Mesenchymal stem cell (in vitro differentiated cells and primary cell): ENCODE measurements at regions not wholly inside any gene's neighbourhood (a gene's known extent, or its start where the extent isn't known, plus 50 kb on each side); places are given as distances from the start of the nearest gene placed in this dataset.

Experiments used
- DNase-seq: peaks from one replicate; pipeline ENCODE4 v3.0.0-alpha.2; 2013
- H2AFZ ChIP-seq: one replicate; pipeline ENCODE4 v1.6.1; 2013; ENCODE audit warnings: low read depth, mild to moderate bottlenecking, control low read depth, inconsistent platforms, low read length, moderate library complexity
- H2AK5ac ChIP-seq: 2 replicates; pipeline ENCODE4 v1.6.1; 2013; ENCODE audit warnings: low read length, moderate library complexity, mild to moderate bottlenecking, inconsistent platforms; ENCODE audit not compliant: severe bottlenecking
- H2BK120ac ChIP-seq: one replicate; pipeline ENCODE4 v1.6.1; 2013; ENCODE audit warnings: low read depth, mild to moderate bottlenecking, inconsistent platforms, low read length, moderate library complexity
- H2BK12ac ChIP-seq, 2 experiments: one replicate each; pipeline ENCODE4 v1.6.1; 2013; ENCODE audit warnings: inconsistent platforms in 2 of 2, low read length in 2 of 2, mild to moderate bottlenecking in 2 of 2, moderate library complexity in 2 of 2, control low read depth in 1 of 2
- H2BK15ac ChIP-seq: one replicate; pipeline ENCODE4 v1.6.1; 2013; ENCODE audit warnings: mild to moderate bottlenecking, low read depth, inconsistent platforms; ENCODE audit not compliant: poor library complexity, severe bottlenecking
- H2BK5ac ChIP-seq: 2 replicates; pipeline ENCODE4 v1.6.1; 2013; ENCODE audit warnings: low read depth, mild to moderate bottlenecking, low read length, control low read depth, inconsistent platforms; ENCODE audit not compliant: poor library complexity, severe bottlenecking
- H3K14ac ChIP-seq, 2 experiments: one replicate each; pipeline ENCODE4 v1.6.1; 2013; ENCODE audit warnings: inconsistent platforms in 2 of 2, low read length in 2 of 2, control low read depth in 1 of 2, mild to moderate bottlenecking in 1 of 2, moderate library complexity in 1 of 2
- H3K18ac ChIP-seq, 2 experiments: one replicate each; pipeline ENCODE4 v1.6.1; 2013; ENCODE audit warnings: inconsistent platforms in 2 of 2, low read length in 2 of 2, control low read depth in 1 of 2, low read depth in 1 of 2, mild to moderate bottlenecking in 1 of 2
- H3K23ac ChIP-seq, 2 experiments: one replicate each; pipeline ENCODE4 v1.6.1; 2013; ENCODE audit warnings: inconsistent platforms in 2 of 2, low read length in 2 of 2, mild to moderate bottlenecking in 2 of 2, moderate library complexity in 2 of 2, control low read depth in 1 of 2
- H3K27ac ChIP-seq: 2 replicates; pipeline ENCODE4 v1.5.1; 2013; ENCODE audit warnings: mild to moderate bottlenecking, moderate library complexity, low read length, control low read depth, inconsistent platforms; ENCODE audit not compliant: poor library complexity, severe bottlenecking
- H3K27me3 ChIP-seq, 2 experiments: 2 replicates each; pipeline versions ENCODE4 v1.6.1 to v1.7.0; 2013; ENCODE audit warnings: low read length in 2 of 2, mild to moderate bottlenecking in 2 of 2, moderate library complexity in 2 of 2, control low read depth in 1 of 2, inconsistent platforms in 1 of 2; ENCODE audit not compliant: control insufficient read depth in 1 of 2, insufficient read depth in 1 of 2
- H3K36me3 ChIP-seq, 2 experiments: 2 replicates each; pipeline versions ENCODE4 v1.6.1 to v1.7.0; 2013; ENCODE audit warnings: low read length in 2 of 2, control low read depth in 1 of 2, inconsistent platforms in 1 of 2, low read depth in 1 of 2, mild to moderate bottlenecking in 1 of 2; ENCODE audit not compliant: insufficient read depth in 2 of 2, control insufficient read depth in 1 of 2
- H3K4ac ChIP-seq, 2 experiments: one replicate each; pipeline ENCODE4 v1.6.1; 2013; ENCODE audit warnings: inconsistent platforms in 2 of 2, low read length in 2 of 2, mild to moderate bottlenecking in 2 of 2, moderate library complexity in 2 of 2, control low read depth in 1 of 2, low read depth in 1 of 2
- H3K4me1 ChIP-seq: 2 replicates; pipeline ENCODE4 v1.6.1; 2013; ENCODE audit warnings: low read depth, low read length, control low read depth; ENCODE audit not compliant: control insufficient read depth, insufficient read depth
- H3K4me2 ChIP-seq: 2 replicates; pipeline ENCODE4 v1.6.1; 2013; ENCODE audit warnings: low read length, mild to moderate bottlenecking, inconsistent platforms; ENCODE audit not compliant: poor library complexity, severe bottlenecking
- H3K4me3 ChIP-seq, 2 experiments: 2 replicates each; pipeline versions ENCODE4 v1.5.1 to v1.7.0; 2013; ENCODE audit warnings: low read length in 2 of 2, mild to moderate bottlenecking in 2 of 2, control low read depth in 1 of 2, low read depth in 1 of 2; ENCODE audit not compliant: insufficient read depth in 1 of 2
- H3K79me1 ChIP-seq: replicated peaks from 2 replicates; pipeline ENCODE4 v1.6.1; 2013; ENCODE audit warnings: mild to moderate bottlenecking, control low read depth, low read length, inconsistent platforms; ENCODE audit not compliant: poor library complexity, severe bottlenecking
- H3K9ac ChIP-seq: 2 replicates; pipeline ENCODE4 v1.7.0; 2013; ENCODE audit warnings: mild to moderate bottlenecking, low read length, moderate library complexity
- H3K9me3 ChIP-seq: 2 replicates; pipeline ENCODE4 v1.7.0; 2013; ENCODE audit warnings: mild to moderate bottlenecking, low read length; ENCODE audit not compliant: control insufficient read depth
- H4K8ac ChIP-seq: one replicate; pipeline ENCODE4 v1.6.1; 2013; ENCODE audit warnings: inconsistent platforms, mild to moderate bottlenecking, low read length, moderate library complexity
- H4K91ac ChIP-seq: one replicate; pipeline ENCODE4 v1.6.1; 2013; ENCODE audit warnings: mild to moderate bottlenecking, low read length, inconsistent platforms
- WGBS: methylation state at CpG from one replicate; pipeline ENCODE4 v1.1.7; 2013; ENCODE audit warnings: mixed read lengths; 5-methylcytosine and 5-hydroxymethylcytosine counted together

GRCh38 chr2:196224756-196225155, 53.4 kb upstream of the STK17B start:
- Histone ChIP-seq H3K4me1 (no peaks in the 10 kb centered on the region), H3K9ac (no peak overlapping the region), H2BK15ac (no peak overlapping the region), H4K8ac (no peak overlapping the region), H3K4ac (peak overlapping the region in 1 of 2 experiments; percentile 33), H3K27ac (no peak overlapping the region), H4K91ac (no peak overlapping the region), H3K23ac (no peak overlapping the region), H3K18ac (no peak overlapping the region), H2BK12ac (no peak overlapping the region), H3K4me2 (no peak overlapping the region), H2BK5ac (no peak overlapping the region), H2AFZ (no peak overlapping the region), H3K14ac (no peak overlapping the region), H3K79me1 (no peaks in the 10 kb centered on the region), H3K36me3 (peaks cover 0 to 6% of the 10 kb centered on the region in 2 experiments), H3K4me3 (no peak overlapping the region), H3K27me3 (no peaks in the 10 kb centered on the region), H3K9me3 (no peaks in the 10 kb centered on the region), H2AK5ac (no peak overlapping the region), H2BK120ac (no peak overlapping the region)
- no peak for DNase-seq
- 100% methylated on average over 3 of the region's 3 CpGs for WGBS

DNA sequence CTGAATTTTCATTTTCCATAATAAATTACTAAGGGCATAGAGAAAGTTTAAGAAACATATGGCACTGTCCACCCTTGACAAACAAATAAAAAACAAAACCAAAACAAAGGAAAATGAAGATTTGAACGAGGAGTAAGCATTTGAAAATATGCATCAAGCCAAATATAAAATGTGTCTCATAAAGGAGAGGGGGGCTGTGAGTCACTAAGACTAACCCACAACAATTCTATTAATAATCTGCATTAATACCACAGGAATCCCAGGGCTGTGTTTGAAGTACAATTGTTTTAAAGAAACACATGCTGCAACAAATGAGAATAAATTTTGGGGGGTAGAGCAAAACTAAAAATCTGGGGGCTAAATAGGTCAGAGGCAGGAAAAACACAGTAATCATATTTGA, 53.8 kb upstream of the STK17B start:
- DNase-seq = no peak
- no peak overlapping the region for H2BK5ac ChIP-seq
- no peaks in the 10 kb centered on the region for H3K4me1 ChIP-seq
- no peak overlapping the region for H3K23ac ChIP-seq
- H2BK120ac ChIP-seq = no peak overlapping the region
- no peak overlapping the region for H3K18ac ChIP-seq
- peaks cover 0 to 6% of the 10 kb centered on the region in 2 experiments for H3K36me3 ChIP-seq
- H2BK15ac ChIP-seq = no peak overlapping the region
- no peak overlapping the region for H2AK5ac ChIP-seq
- no peak overlapping the region for H4K91ac ChIP-seq
- no peak overlapping the region for H3K9ac ChIP-seq
- WGBS = no CpG with 5 or more reads among the region's 1 CpG
- no peak overlapping the region for H3K27ac ChIP-seq
- H4K8ac ChIP-seq = no peak overlapping the region
- H2BK12ac ChIP-seq = no peak overlapping the region
- no peak overlapping the region for H2AFZ ChIP-seq
- no peak overlapping the region for H3K4me2 ChIP-seq
- H3K4ac ChIP-seq = no peak overlapping the region
- H3K79me1 ChIP-seq = no peaks in the 10 kb centered on the region
- H3K4me3 ChIP-seq = no peak overlapping the region
- H3K9me3 ChIP-seq = no peaks in the 10 kb centered on the region
- H3K27me3 ChIP-seq = no peaks in the 10 kb centered on the region
- no peak overlapping the region for H3K14ac ChIP-seq

DNA sequence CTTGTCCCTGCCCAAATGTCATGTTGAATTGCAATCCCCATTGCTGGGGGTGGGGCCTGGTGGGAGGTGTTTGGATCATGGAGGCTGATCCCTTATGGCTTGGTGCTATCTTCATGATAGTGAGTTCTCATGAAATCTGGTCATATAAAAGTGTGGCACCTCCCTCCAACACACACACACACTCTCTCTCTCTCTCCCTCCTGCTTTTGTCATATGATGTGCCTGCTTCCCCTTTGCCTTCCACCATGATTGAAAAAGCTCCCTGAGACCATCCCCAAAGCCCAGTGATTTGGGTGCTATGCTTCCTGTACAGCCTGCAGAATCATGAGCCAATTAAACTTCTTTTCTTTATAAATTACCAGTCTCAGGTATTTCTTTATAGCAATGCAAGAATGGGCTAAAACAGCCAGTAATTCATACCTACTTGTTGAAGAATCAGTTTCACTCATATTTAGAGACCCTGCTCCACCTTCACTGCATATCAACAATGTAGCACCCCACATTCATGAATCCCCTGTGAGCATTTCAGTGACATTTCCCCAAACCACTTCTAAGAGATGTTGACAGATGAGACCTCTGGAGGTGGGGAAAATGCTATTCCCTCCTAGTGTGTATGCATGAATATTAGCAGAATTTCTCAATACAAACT, 54.8 kb upstream of the STK17B start:
- Histone ChIP-seq H3K4ac (no peak overlapping the region), H3K36me3 (peaks cover 0 to 6% of the 10 kb centered on the region in 2 experiments), H3K9ac (no peak overlapping the region), H2AFZ (no peak overlapping the region), H3K79me1 (no peaks in the 10 kb centered on the region), H3K4me3 (no peak overlapping the region), H4K8ac (no peak overlapping the region), H4K91ac (no peak overlapping the region), H3K27ac (no peak overlapping the region), H3K9me3 (no peaks in the 10 kb centered on the region), H2BK120ac (no peak overlapping the region), H2BK15ac (no peak overlapping the region), H2BK5ac (no peak overlapping the region), H3K27me3 (no peaks in the 10 kb centered on the region), H2AK5ac (no peak overlapping the region), H2BK12ac (no peak overlapping the region), H3K14ac (no peak overlapping the region), H3K23ac (no peak overlapping the region), H3K4me2 (no peak overlapping the region), H3K4me1 (no peaks in the 10 kb centered on the region), H3K18ac (no peak overlapping the region)
- DNase-seq = no peak

GRCh38 chr2:196226707-196227065, 55.3 kb upstream of the STK17B start:
- no CpG with 5 or more reads among the region's 1 CpG for WGBS
- no peaks in the 10 kb centered on the region for H3K4me1 ChIP-seq
- no peak overlapping the region for H2BK12ac ChIP-seq
- H3K9ac ChIP-seq = no peak overlapping the region
- DNase-seq = no peak
- H3K14ac ChIP-seq = no peak overlapping the region
- no peak overlapping the region for H3K4ac ChIP-seq
- no peak overlapping the region for H3K4me2 ChIP-seq
- H3K27ac ChIP-seq = no peak overlapping the region
- no peak overlapping the region for H4K91ac ChIP-seq
- peaks cover 0 to 6% of the 10 kb centered on the region in 2 experiments for H3K36me3 ChIP-seq
- H2AK5ac ChIP-seq = no peak overlapping the region
- H3K79me1 ChIP-seq = no peaks in the 10 kb centered on the region
- H3K18ac ChIP-seq = no peak overlapping the region
- H2BK15ac ChIP-seq = no peak overlapping the region
- no peak overlapping the region for H2AFZ ChIP-seq
- H3K23ac ChIP-seq = no peak overlapping the region
- no peaks in the 10 kb centered on the region for H3K9me3 ChIP-seq
- H2BK5ac ChIP-seq = no peak overlapping the region
- no peak overlapping the region for H4K8ac ChIP-seq
- no peak overlapping the region for H3K4me3 ChIP-seq
- no peak overlapping the region for H2BK120ac ChIP-seq
- no peaks in the 10 kb centered on the region for H3K27me3 ChIP-seq
